ENCODE measurements at regions not wholly inside any gene's neighbourhood (a gene's known extent, or its start where the extent isn't known, plus 50 kb on each side); places are given as distances from the start of the nearest gene placed in this dataset.

GRCh38 chr1:112304126-112304525, 91.9 kb upstream of the CTTNBP2NL start:
- TF ChIP-seq CTCF (conservative IDR thresholded peaks at IDR 0.05; ENCODE audit: low read length) (no peak), EZH2phosphoT487 (IDR thresholded peaks at IDR 0.05; ENCODE audit: borderline replicate concordance) (no peak)
